NCI-H524 treated with DMSO at 0.1 percent for 48 hours (cell line): ENCODE measurements at regions not wholly inside any gene's neighbourhood (a gene's known extent, or its start where the extent isn't known, plus 50 kb on each side); places are given as distances from the start of the nearest gene placed in this dataset.
"Not testable (repeated sequence)": the region's sequence is repeated elsewhere in the genome, so short reads cannot be mapped to it uniquely, and the experiment has no call there.

Experiments
- DNase-seq: peaks from one replicate; lab custom pipeline; 2025; lab: John Stamatoyannopoulos, UW

GRCh38 chr4:114087596-114088230 lies 108.3 kb upstream of the ARSJ start:
- DNase-seq = no peak

- no peak for DNase-seq
These were observed 109.0 kb upstream of the ARSJ start for GRCh38 chr4:114088481-114088880.

- no peak for DNase-seq
These were observed 112.1 kb upstream of the ARSJ start for GRCh38 chr4:114091546-114091945.

- DNase-seq = no peak
These were observed 113.8 kb upstream of the ARSJ start for GRCh38 chr4:114093221-114093715.

GRCh38 chr4:114100288-114101031 lies 121.0 kb upstream of the ARSJ start:
- DNase-seq = no peak

GRCh38 chr4:114103908-114104307 lies 124.5 kb upstream of the ARSJ start:
- DNase-seq = no peak

GRCh38 chr4:114108869-114109268 lies 129.4 kb upstream of the ARSJ start:
- peak; percentile 75 for DNase-seq

GRCh38 chr4:114109776-114110175 lies 130.3 kb upstream of the ARSJ start:
- no peak for DNase-seq

- DNase-seq = no peak
These were observed 136.1 kb upstream of the ARSJ start for GRCh38 chr4:114115526-114115925.

GRCh38 chr4:114116861-114117260 lies 137.4 kb upstream of the ARSJ start:
- DNase-seq = peak; percentile 67

- no peak for DNase-seq
These were observed 141.8 kb upstream of the ARSJ start for GRCh38 chr4:114121221-114121620.

GRCh38 chr4:114132199-114132598 lies 152.8 kb upstream of the ARSJ start:
- no peak for DNase-seq

GRCh38 chr4:114132830-114133229 lies 153.4 kb upstream of the ARSJ start:
- no peak for DNase-seq

GRCh38 chr4:114136069-114136468 lies 156.6 kb upstream of the ARSJ start:
- no peak for DNase-seq

- no peak for DNase-seq
These were observed 158.5 kb upstream of the ARSJ start for GRCh38 chr4:114137984-114138383.

GRCh38 chr4:114146947-114147618 lies 167.6 kb upstream of the ARSJ start:
- no peak for DNase-seq

- DNase-seq = not testable (repeated sequence)
These were observed 168.3 kb upstream of the ARSJ start for GRCh38 chr4:114147619-114148208.

GRCh38 chr4:114148372-114149070 lies 169.1 kb upstream of the ARSJ start:
- DNase-seq = not testable (repeated sequence)

- DNase-seq = no peak
These were observed 176.9 kb upstream of the ARSJ start for GRCh38 chr4:114156371-114156770.

GRCh38 chr4:114161809-114162208 lies 182.4 kb upstream of the ARSJ start:
- no peak for DNase-seq

- DNase-seq = no peak
These were observed 183.6 kb upstream of the ARSJ start for GRCh38 chr4:114163051-114163450.

GRCh38 chr4:114173968-114174367 lies 194.5 kb upstream of the ARSJ start:
- DNase-seq = no peak
